ENCODE measurements at regions not wholly inside any gene's neighbourhood (a gene's known extent, or its start where the extent isn't known, plus 50 kb on each side); places are given as distances from the start of the nearest gene placed in this dataset.

- DNase-seq (ENCODE audit: extremely low read depth, low read depth) = no peak
- no peak for TF ChIP-seq CTCF (IDR thresholded peaks at IDR 0.05; ENCODE audit: low read depth, low read length)
Observed at GRCh38 chr20:39248171-39248861, 286.2 kb downstream of the DHX35 start.

DNA sequence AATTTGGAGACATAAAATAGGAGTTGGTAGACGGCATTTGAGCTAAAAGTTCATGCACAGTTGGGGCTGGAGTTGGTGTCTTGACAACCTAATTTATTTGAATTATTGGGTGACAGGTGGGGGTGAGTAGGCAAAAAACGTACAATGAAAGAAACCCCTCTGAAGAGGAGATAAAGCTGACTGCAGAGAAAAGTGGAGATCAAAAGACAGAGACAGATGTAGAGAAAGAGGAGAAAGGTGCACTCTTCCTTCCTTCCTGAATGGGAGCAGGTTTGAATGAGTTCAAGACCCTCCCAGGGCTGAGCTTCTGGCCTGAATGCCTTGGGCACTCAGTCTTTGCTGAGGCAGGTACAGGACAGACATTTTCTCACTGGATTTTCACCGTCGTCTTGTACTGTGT lies 284.3 kb downstream of the DHX35 start:
- DNase-seq (ENCODE audit: extremely low read depth, low read depth) = no peak
- no peak for TF ChIP-seq CTCF (IDR thresholded peaks at IDR 0.05; ENCODE audit: low read depth, low read length)

DNA sequence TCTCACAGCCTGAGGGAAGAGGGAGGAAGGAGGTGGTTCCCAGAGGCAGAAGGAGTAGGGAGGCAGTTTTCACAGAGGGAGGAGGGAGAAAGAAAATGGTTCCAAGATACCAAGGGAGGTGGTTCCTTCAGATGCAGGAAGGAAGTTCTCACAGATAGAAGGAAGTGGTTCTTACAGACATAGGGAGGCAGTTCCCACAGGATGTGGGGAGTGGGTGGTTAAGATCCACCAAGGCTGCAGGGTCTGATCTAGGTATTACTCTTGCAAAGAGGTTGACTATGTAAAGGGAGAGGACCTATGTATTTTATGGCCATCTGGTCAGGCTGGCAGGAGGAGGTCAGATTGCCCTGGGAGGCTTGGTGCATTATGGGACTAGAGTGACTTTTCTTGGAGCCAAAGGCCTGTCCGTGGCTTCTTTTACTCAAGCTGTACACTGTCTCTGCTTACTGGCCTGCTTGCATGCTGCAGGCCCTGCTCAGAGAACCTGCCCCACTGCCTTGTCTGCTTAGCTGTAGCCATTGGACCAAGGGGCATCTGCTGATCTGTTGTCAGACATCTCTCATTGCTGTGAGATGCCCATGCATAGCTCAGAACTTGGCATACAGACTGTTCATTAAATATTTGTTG lies 283.7 kb downstream of the DHX35 start:
- DNase-seq (ENCODE audit: extremely low read depth, low read depth) = no peak
- TF ChIP-seq CTCF (IDR thresholded peaks at IDR 0.05; ENCODE audit: low read depth, low read length) = no peak

GRCh38 chr20:39243962-39244361 lies 281.8 kb downstream of the DHX35 start:
- no peak for TF ChIP-seq CTCF (IDR thresholded peaks at IDR 0.05; ENCODE audit: low read depth, low read length)

GRCh38 chr20:39242614-39243013 lies 280.5 kb downstream of the DHX35 start:
- no peak for DNase-seq (ENCODE audit: extremely low read depth, low read depth)
- TF ChIP-seq CTCF (IDR thresholded peaks at IDR 0.05; ENCODE audit: low read depth, low read length) = no peak

More at GRCh38 chr20:39243962-39244361, 281.8 kb downstream of the DHX35 start:
- DNase-seq (ENCODE audit: extremely low read depth, low read depth) = no peak

GRCh38 chr20:39234520-39235095 lies 272.5 kb downstream of the DHX35 start:
- no peak for DNase-seq (ENCODE audit: extremely low read depth, low read depth)

More at GRCh38 chr20:39234520-39235095, 272.5 kb downstream of the DHX35 start:
- TF ChIP-seq CTCF (IDR thresholded peaks at IDR 0.05; ENCODE audit: low read depth, low read length) = no peak
